ENCODE measurements at regions not wholly inside any gene's neighbourhood (a gene's known extent, or its start where the extent isn't known, plus 50 kb on each side); places are given as distances from the start of the nearest gene placed in this dataset.

GRCh38 chr2:181839811-181840210 is 51.7 kb upstream of the ITPRID2 start:
- TF ChIP-seq PBX2 (CRISPR knock-in tag; IDR thresholded peaks at IDR 0.05; ENCODE audit: low read depth) (no peak), PBX2 (tag; conservative IDR thresholded peaks at IDR 0.05; ENCODE audit: low read depth) (no peak), RAD21 (CRISPR knock-in tag; conservative IDR thresholded peaks at IDR 0.05 in 1 of 2, IDR thresholded peaks at IDR 0.05 in 1 of 2) (no peak), BRD4 (IDR thresholded peaks at IDR 0.05) (no peak), CTCF (IDR thresholded peaks at IDR 0.05 in 2 of 3, conservative IDR thresholded peaks at IDR 0.05 in 1 of 3; ENCODE audit: insufficient read depth in 2 of 3, low read depth in 1 of 3, low read length in 3 of 3) (no peak), MAZ (CRISPR knock-in tag; conservative IDR thresholded peaks at IDR 0.05 in 1 of 2, IDR thresholded peaks at IDR 0.05 in 1 of 2) (no peak), THAP7 (CRISPR knock-in tag; IDR thresholded peaks at IDR 0.05) (no peak), MBD1 (CRISPR knock-in tag; IDR thresholded peaks at IDR 0.05) (no peak), ZNF780A (CRISPR knock-in tag; IDR thresholded peaks at IDR 0.05) (no peak), CEBPB (tag; IDR thresholded peaks at IDR 0.05) (no peak)
